HG03354 (cell line): ENCODE measurements at regions not wholly inside any gene's neighbourhood (a gene's known extent, or its start where the extent isn't known, plus 50 kb on each side); places are given as distances from the start of the nearest gene placed in this dataset.

Source experiments
- ATAC-seq: cut with Tn5 transposase; IDR thresholded peaks from one replicate; pipeline ENCODE4 v1.9.1; 2021; ENCODE audit warnings: mild to moderate bottlenecking; ENCODE audit not compliant: unreplicated experiment, poor library complexity, severe bottlenecking

DNA sequence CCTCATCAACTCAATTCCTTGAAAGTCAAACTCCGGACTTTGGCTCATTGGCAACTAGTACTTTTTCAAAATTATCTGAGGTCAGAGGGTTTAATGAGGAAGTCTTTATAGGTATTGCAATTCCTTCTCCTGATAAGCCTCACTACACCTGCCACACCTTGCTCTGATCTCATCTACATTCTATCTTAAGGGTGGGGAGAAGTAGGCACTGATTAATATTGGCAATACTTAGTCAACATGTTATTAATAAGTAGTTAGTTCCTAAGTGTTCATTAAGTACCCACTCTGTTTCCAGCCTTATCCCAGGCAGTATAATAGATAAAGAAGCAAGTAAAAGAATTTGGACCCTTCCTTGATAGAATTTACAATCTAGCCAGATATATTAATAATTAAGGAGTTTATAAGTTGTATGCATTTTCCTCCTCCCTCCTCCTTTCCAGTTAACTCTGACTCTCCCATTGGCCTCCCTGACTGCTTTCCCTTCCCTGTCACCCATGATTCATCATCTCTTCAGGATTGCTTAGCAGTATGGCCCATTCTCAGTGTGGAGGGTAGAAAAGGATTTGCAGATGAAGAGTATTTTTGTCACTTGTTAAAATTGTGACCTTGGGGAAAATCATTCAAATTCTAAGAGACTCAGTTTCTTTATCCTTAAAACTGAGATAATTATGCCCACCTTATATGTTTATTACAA is 231.0 kb upstream of the ATP2B1 start:
- ATAC-seq, result no peak

DNA sequence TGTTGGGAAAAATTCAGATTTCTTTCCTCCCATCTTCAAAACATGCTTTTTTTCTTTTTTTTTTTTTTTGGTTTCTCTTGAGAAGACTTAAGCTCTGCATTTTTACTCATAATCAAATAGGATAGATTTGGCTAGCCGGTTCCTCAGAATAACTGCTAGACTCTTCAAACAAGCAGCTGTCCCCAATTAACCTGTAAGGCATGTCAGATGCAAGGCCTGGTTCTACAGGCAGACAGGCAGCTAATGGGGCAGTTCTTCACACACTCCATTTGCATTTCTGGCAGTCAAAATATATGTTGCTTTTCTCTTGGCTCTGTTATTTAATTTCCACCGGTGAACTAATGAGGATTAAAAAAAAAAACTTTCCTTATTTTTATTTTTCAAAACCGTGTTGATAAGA is 228.0 kb upstream of the ATP2B1 start:
- no peak for ATAC-seq

DNA sequence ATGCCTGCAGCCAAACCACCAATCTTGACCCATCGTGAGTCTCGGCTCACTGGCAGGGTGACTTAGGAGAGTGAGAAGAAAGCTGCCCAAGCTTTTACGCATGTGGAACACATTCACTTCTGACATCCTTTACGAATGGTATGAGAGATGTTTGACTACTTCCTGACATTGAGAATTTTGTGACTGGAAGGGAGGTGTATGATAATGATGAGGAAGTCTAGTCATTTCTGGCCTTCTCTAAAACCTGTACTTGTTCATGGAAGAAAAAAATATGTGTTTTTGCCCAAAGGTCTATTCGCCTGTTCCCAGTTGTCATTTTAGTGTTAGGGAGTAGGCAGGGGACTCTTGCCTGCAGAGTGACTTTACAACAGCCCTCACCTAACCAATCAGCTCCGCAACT is 227.2 kb upstream of the ATP2B1 start:
- peak; percentile 72 for ATAC-seq

DNA sequence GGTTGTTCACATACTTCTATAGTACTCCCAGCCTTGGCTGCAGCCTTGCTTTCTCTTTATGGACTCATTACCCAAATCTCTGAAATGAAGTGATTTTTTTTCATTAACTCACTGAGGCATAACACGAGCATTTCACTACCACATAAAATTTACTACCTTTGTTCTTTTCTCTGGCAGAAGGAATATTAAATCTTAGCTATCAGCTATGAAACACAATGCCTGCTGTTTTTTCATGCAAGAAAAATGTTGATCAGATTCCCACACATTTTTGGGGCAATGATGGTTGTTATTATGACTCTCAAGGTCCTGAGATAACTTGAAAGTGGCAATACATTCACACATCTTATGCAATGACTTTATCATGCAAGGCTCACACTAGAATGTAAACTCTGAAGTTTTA is 225.3 kb upstream of the ATP2B1 start:
- no peak for ATAC-seq

DNA sequence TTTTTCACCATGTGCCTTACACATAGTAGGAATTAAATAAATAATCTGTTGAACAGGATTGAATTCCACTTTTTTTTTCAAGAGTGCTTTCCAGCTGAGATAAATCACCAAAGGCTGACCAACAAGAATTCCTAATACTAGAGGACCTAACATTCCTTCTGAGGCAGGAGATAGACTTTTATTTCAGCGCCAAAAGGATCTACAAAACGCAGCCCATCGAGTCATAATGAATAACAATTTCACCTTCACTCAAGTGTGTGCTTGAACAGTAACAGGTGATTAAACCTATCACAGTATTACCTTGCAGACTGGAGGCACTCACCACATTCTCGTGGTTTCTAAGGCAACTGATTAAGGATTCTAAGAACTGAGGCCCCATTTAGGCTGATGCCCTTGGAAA is 224.3 kb upstream of the ATP2B1 start:
- no peak for ATAC-seq

DNA sequence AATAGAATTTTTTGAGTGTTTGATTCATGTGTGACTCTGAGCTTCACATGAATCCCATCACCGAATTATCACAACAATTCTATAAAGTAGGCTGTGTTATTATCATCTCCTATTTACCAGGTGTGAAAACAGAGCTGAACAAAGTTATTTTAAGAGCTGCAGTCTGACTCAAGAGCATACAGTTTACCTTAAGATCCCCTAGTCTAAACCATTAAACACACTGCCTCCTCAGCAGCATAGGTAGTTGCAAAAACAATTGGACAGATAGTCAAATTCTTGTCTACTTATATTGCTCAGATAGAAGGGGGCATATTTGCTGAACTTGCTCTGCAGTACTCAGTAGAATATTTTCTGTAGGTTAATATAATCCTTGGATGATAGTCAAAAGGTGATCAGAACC is 219.8 kb upstream of the ATP2B1 start:
- no peak for ATAC-seq

DNA sequence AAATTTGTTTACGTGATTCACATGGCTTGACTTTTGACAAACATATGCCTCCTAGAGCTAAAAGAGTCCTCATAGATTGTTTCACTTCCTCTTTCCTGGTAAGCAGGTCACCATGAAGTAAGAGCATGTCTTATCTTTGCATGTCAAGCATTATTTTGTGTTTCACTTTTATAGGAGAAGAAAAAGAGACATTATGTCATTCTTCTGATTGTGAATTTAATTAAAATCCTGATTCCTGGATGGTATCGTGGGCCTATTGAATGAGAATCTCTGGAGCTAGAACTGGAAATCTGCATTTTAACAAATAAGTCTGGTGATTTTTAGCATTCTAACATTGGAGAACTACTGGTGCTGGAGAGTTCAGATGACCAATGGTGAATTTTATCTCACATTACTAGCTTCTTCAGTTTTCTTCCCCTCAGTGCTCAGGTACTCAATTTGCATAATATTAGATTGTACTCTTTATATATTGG is 218.6 kb upstream of the ATP2B1 start:
- peak; percentile 99 for ATAC-seq

DNA sequence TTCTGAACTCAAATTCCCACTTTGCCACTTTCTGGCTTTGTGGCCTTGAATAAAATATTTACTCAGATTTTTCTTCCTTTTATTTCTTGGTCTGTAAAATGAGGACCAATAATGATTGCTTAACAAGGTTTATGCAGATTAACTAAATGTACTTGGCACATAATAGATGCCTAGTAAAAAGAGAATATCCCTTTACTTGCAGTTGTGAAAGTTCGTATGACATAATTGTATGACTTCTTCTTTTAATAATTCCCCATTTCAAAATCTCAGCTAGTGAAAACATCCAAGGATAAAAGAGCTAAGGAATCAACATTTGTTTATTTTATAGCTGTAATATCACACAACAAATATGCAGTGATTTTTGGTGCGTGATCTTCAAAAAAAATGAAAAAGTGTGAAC is 215.6 kb upstream of the ATP2B1 start:
- no peak for ATAC-seq

DNA sequence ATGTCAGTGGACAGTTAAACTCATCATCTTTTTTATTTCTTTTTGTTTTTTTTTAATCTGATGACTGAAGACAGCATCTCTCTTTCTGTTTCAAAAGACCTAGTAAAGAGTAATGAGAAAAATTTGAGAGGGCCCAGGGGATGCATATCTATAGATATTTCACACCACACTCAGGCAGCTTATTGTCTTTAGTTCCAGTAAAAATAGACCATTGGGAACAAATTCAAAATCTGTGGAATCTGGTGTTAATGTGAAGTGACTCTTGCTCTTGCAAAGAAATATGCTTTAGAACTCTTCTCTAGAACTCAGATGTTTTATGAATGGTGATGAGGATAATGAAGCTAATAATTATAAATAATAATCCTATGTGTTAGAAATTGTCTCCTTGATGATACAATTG is 214.5 kb upstream of the ATP2B1 start:
- ATAC-seq, result no peak

DNA sequence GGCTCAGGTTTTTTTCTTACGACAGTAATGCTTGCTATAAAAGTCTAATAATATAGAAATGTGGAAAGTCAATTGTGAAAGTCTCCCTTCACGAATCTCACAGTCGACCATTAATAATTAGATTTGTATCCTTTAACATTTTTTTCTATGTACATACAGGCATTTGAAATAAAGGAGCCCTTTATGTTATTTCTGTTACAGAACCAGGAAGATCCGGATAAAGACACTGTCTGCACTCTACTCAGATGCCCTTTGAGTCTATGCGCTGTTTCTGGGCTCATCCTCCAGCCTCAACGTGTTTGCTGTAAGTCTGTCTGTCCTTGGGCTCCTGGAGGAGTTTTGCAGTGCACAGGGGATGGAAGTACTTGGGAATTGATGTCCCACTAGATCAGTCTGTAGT is 212.2 kb upstream of the ATP2B1 start:
- no peak for ATAC-seq

DNA sequence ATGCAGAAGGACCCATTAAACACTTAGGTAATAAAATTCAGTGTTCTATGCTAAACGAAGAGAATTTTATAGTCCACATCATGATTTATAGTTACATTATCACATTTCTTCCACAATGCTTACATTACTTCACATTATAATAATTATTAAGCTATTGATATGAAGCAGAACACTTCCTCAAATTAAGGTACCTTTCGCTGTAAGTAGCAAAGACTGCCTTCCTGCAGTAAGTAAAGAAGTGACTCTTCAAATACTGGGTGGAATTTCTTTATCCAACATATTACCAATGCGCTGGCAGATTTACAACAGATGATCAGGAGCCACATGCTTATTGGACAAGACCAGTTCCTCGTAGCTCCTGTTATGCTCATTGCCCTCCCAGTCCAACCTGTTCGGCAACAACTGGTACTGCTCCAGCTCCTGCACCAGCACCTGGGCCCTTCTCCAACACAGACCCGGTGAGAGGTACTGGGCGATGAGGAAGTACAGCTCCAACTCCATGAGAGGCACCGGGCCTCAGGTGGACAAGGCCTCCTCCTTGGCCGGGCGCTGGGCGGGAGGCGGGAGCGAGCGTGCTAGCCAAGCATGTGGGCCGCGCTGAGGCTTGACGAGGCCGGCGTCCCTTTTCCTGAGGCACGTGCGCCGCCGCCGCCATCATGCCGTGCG is 210.7 kb upstream of the ATP2B1 start:
- ATAC-seq, result no peak

DNA sequence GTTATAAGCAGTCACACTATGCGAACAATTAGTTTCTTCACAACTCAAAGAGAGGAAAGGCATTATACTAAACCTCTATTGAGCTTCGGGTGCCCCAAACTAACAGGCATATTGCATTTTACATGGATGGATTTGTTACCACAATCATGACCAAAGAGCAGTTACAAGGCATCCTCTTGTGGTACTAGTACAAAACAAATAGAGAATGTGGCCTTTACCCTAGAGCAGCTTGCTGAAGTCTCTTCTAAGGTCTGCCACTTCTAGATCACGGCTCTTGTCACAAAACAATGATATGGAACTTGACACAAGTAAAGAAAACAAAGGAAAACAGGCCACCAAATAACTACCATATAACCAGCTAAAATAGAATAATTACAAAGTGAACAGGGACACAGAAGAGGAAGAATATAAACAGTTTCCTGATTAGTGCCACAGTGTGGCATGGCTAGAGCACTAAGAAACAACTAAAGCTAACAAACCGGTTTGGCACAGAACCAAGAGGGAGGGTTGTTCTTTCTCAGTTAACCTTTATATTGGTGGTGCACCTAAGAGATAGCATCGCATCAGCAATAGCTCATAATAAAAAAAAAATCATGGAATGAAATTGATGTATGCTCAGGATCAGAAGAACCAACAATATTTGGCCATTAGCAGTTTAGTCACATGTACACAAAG is 209.7 kb upstream of the ATP2B1 start:
- ATAC-seq, result no peak

DNA sequence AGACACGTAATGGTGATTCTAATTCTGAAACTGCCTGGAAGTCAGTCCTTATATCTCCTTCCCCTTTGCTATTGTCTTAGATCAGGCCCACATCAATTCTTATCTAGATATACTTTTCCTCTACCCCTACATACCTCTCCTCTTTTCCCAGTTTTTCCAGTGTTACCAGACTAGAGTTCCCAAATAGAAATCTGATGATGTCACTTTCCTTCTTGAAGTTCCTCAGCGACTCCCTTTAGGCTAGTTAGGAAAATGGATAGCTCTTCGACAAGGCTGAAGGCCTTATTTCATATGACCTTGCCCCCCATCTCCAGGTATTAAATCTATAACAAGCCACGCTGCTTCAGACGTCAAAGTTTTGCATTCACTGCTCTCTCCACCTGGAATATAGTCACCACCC is 201.1 kb upstream of the ATP2B1 start:
- no peak for ATAC-seq

DNA sequence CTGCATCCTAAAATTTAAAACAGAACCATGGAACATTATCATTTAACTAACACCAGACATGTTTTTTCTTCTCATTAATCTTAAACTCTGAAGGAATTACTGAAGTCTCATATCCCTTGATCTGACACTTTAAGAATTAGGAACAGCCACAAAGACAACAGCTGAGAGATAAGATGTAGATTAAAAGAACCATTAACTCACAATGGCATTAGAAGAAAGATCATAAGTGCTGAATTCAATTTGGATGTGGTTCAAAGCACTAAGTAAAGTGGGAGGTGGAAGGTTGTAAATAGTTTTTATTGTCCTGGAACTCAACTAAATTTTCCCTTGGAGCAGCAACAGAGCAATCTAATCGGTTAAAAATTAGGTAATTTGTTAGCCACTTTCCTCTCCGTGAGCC is 199.0 kb upstream of the ATP2B1 start:
- ATAC-seq, result no peak

DNA sequence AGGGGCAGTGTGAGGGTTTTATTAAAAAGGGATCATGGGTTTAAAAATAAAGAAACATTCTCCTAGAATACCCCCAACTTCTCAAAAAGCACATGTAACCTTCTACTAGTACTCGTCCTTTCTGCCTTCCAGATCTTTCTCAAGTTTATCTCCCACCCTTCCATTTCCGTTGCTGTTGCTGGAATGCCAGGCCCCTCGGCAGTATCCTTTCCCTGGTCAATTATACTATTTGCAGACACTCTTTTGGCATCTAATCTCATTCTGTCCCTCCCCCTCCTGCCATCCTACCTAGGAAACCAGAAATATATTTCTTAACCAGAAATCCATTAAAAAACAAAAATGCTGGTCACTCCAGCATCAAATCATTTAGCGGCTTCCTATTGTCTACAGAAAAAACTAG is 198.2 kb upstream of the ATP2B1 start:
- ATAC-seq, result no peak

DNA sequence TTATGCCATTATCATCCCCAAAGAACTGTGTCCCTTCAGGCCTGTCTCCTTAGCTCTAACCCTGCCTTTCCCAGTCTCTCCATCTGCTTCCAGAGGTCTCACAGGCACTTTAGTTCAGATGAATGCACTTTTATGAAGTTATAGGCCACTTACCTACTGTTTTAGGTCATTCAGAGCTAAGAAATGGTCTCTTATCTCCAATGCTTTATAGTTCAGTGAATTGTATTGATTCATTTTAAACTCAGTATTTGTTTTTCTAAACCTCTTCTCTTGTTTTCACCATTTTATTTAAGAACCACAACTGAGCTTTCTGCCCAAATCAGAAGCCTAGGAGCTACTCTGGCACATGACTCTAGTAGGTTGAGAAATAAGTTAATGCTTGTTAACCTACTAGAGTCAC is 197.5 kb upstream of the ATP2B1 start:
- no peak for ATAC-seq

DNA sequence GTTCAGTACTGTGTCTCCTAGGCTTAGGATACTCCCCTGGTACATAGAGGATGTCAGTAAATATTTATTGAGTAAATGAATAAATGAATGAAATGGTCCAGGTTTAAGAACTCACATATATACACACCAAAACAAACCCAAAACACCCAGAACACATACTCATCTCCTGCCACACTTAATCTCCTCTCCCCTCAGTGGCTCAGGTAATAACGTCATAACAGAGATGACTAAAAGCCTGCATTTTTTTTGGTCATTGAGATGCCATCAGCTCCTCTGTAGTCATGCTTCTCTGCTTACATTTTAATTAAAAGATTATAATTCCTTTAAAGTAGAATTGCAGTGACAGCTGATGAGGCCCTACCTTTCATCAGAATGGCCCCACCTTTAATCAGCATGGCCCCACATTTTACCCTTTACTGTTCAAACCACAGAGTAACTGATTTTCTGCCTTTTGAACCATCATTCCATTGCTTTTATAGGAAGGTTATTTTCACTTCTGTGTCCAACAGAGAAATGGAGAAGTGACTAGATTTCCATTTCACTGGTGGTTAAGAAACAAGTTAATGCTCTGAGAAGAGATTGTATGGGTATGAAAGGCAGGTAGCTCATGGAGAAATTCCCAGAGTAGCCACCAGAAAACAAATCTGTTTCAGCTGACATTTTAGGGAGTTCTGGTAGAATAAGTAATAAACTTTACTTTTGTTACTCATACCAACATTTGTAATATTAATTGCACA is 193.4 kb upstream of the ATP2B1 start:
- ATAC-seq, result no peak

DNA sequence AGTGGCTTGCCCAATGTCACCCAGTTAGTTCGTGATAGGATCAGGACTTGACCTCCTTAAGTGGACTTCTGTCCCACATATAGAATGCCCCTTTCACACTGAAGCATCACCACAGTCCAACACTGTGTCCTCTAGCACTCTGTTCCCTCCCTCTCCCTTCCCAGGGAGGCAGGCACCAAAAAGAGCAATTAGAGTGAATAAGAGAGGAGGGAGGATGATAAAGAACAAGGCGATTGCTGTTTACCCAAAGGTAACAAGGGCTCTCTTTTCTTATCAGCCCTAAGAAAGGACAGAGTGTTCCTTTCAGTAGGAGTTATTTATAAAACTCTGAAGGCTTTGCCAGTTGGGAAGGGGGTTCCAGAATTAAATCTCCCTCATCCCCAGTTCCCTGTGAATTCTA is 192.7 kb upstream of the ATP2B1 start:
- ATAC-seq, result no peak

DNA sequence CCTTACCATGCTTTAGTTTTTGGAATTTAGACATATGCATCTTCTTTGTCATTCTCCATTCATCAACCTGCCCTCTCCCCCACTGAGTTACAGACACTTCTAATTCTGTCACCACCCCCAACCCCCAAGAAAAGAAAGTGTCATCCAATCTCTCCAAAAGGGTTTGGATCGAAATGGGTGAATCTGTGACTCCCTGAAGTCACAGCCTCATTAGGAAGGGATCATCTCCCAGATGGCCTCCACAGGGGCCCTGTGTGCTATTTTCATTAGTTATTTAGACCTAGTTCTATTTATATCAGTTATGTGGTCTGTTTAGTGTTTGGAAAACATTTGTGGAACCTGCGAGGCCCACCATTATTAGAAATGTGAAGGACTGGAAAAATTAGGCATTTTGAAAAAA is 191.0 kb upstream of the ATP2B1 start:
- ATAC-seq, result no peak

DNA sequence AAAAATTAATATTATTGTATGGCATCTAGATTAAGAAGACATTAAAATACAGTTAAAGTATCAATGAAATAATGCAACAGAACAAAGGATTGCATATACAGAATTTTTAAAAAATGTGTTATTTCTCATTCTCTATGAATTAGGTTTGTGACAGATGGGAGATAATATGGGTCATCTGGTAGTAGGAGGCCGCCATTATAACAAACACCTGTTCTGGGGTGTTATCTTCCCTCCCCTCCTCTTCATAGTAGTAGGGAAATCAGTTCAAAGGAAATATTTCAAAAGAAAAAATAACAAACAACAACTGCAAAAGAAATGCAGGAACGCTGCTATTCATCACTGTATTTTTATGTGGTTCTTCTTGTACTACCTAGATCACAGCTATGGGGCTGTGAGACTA is 187.0 kb upstream of the ATP2B1 start:
- ATAC-seq, result no peak

DNA sequence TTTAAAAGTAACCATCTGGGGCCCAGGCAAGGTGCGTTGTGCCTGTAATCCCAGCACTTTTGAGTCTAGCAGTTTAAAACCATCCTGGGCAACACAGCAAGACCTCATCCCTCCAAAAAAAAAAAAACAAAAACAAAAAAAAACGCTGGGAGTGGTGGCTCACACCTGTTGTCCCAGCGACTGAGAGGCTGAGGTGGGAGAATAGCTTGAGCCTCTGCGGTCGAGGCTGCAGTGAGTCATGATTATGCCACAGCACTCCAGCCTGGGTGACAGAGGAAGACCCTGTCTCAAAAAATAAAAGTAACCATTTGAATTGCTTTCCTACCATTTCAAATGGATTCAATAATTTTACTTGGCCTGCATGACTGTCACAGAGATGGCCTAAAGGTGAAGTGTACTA is 186.5 kb upstream of the ATP2B1 start:
- no peak for ATAC-seq
